Small intestine (tissue), 7 donors: ENCODE measurements at regions not wholly inside any gene's neighbourhood (a gene's known extent, or its start where the extent isn't known, plus 50 kb on each side); places are given as distances from the start of the nearest gene placed in this dataset.

Source experiments
- DNase-seq, 2 donors: peaks; one replicate each; pipeline versions ENCODE4 v3.0.0 to v3.0.0-alpha.2; 2013
- FAIRE-seq: peaks from 2 replicates; lab custom pipeline; 2012; peaks lifted over from hg19 to GRCh38; lab: Jason Lieb, UNC
- H3K27ac ChIP-seq, 3 donors: one replicate each; pipeline ENCODE4 v1.5.1; 2013; ENCODE audit warnings: low read length in 2 of 3, mild to moderate bottlenecking in 2 of 3, control low read depth in 1 of 3, inconsistent platforms in 1 of 3, low read depth in 1 of 3, moderate library complexity in 1 of 3
- H3K27me3 ChIP-seq, 3 donors: one replicate each; pipeline ENCODE4 v1.6.1; 2013; ENCODE audit warnings: low read length in 3 of 3, inconsistent platforms in 1 of 3; ENCODE audit not compliant: control insufficient read depth in 3 of 3, insufficient read depth in 3 of 3
- H3K36me3 ChIP-seq, 3 donors: one replicate each; pipeline ENCODE4 v1.6.1; 2013; ENCODE audit warnings: low read length in 3 of 3, inconsistent platforms in 1 of 3, low read depth in 1 of 3, mild to moderate bottlenecking in 1 of 3, moderate library complexity in 1 of 3; ENCODE audit not compliant: control insufficient read depth in 3 of 3, insufficient read depth in 2 of 3
- H3K4me1 ChIP-seq, 3 donors: one replicate each; pipeline ENCODE4 v1.6.1; 2013; ENCODE audit warnings: low read length in 2 of 3, inconsistent platforms in 1 of 3, low read depth in 1 of 3, mild to moderate bottlenecking in 1 of 3, moderate library complexity in 1 of 3; ENCODE audit not compliant: control insufficient read depth in 3 of 3, insufficient read depth in 2 of 3
- H3K4me3 ChIP-seq, 3 donors: one replicate each; pipeline ENCODE4 v1.5.1; 2013; ENCODE audit warnings: low read length in 3 of 3, control low read depth in 1 of 3, inconsistent platforms in 1 of 3, low read depth in 1 of 3, mild to moderate bottlenecking in 1 of 3, moderate library complexity in 1 of 3
- H3K9me3 ChIP-seq, 2 donors: one replicate each; pipeline ENCODE4 v1.6.1; 2013; ENCODE audit warnings: low read depth in 1 of 2, low read length in 1 of 2; ENCODE audit not compliant: control insufficient read depth in 2 of 2, insufficient read depth in 1 of 2
- WGBS, 3 donors: extraction: QIAGEN DNeasy Blood & Tissue Kit; methylation state at CpG; one replicate each; pipeline ENCODE4 v1.1.7; 2013; 5-methylcytosine and 5-hydroxymethylcytosine counted together
- donor health status: healthy with polysubstance abuse.
- donor health status: control.
- donor health status: control.
- donor health status: Bipolar disorder and iron deficiency.
- donor health status: healthy.

GRCh38 chr11:114848027-114848426 is 169.7 kb downstream of the NXPE2 start:
- no peaks in the 10 kb centered on the region for H3K4me1 ChIP-seq
- DNase-seq (no peak), FAIRE-seq (no peak)
- peaks cover 0 to 4% (median 0%) of the 10 kb centered on the region in 3 donors for H3K27me3 ChIP-seq
- WGBS, 3 donors: 28 to 40% (median 38%) methylated on average over 6 of the region's 6 CpGs
- H3K27ac ChIP-seq: no peak overlapping the region
- no peak overlapping the region for H3K4me3 ChIP-seq
- H3K9me3 ChIP-seq: no peaks in the 10 kb centered on the region
- H3K36me3 ChIP-seq: no peaks in the 10 kb centered on the region

DNA sequence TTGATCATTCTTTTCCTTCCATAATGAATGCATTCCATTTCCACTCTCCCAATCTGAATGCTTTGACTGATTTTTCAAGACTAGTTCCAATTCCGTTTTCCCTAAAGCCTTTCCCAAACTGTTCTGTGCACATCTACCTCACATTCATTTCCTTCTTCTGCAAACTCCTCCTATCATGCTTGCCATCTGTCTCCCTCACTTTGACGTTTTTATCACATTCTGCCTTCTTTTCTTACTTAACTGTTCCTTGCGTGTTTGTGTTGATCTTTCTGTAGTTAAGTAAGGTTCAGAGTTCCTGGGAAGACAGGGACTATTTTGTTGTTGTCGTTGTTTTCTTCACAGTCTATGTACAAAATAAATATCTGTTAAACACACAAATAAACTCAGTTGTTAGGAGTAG is 179.0 kb downstream of the NXPE2 start:
- Histone ChIP-seq H3K9me3 (no peaks in the 10 kb centered on the region), H3K36me3 (no peaks in the 10 kb centered on the region), H3K27me3 (no peaks in the 10 kb centered on the region), H3K27ac (no peak overlapping the region), H3K4me1 (no peaks in the 10 kb centered on the region), H3K4me3 (no peak overlapping the region)
- DNase-seq (no peak), FAIRE-seq (no peak)
- WGBS, 3 donors: 32 to 47% (median 45%) methylated on average over 4 of the region's 4 CpGs

GRCh38 chr11:114864896-114865295 is 186.6 kb downstream of the NXPE2 start:
- Histone ChIP-seq H3K9me3 (no peaks in the 10 kb centered on the region), H3K36me3 (no peaks in the 10 kb centered on the region), H3K27me3 (no peaks in the 10 kb centered on the region), H3K4me3 (no peak overlapping the region), H3K27ac (no peak overlapping the region), H3K4me1 (no peaks in the 10 kb centered on the region)
- WGBS, 3 donors: 54 to 65% (median 61%) methylated on average over 2 of the region's 2 CpGs
- DNase-seq (no peak), FAIRE-seq (no peak)

- no peaks in the 10 kb centered on the region for H3K36me3 ChIP-seq
- no peak overlapping the region for H3K4me3 ChIP-seq
- no peaks in the 10 kb centered on the region for H3K27me3 ChIP-seq
- no peaks in the 10 kb centered on the region for H3K4me1 ChIP-seq
- DNase-seq (no peak), FAIRE-seq (no peak)
- 60 to 73% (median 73%) methylated on average over 6 of the region's 6 CpGs for WGBS, 3 donors
- H3K9me3 ChIP-seq: no peaks in the 10 kb centered on the region
- no peak overlapping the region for H3K27ac ChIP-seq
Observed at GRCh38 chr11:114876234-114876633, 197.9 kb downstream of the NXPE2 start.

DNA sequence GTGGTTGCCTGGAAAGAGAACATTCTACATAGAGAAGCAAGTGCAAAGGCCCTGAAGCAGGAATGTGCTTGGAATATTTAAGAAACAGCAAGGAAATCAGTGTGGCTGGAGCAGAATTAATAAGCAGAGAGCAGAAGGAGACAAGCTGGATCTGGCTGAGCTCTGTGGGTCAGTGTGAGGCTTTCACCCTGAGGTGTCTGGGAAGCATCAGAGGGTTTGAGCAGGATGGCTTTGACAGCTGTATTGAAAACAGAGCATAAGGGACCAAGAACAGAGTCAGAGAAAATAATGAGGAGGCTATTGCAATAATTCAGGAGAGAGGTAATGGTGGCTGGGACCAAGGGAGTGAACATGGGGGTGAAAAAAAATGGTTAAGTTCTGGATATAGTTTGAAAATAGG is 199.6 kb downstream of the NXPE2 start:
- Histone ChIP-seq H3K9me3 (no peaks in the 10 kb centered on the region), H3K27me3 (no peaks in the 10 kb centered on the region), H3K4me1 (no peaks in the 10 kb centered on the region), H3K27ac (no peak overlapping the region), H3K4me3 (no peak overlapping the region), H3K36me3 (no peaks in the 10 kb centered on the region)
- no peak for FAIRE-seq
- DNase-seq: no peak

DNA sequence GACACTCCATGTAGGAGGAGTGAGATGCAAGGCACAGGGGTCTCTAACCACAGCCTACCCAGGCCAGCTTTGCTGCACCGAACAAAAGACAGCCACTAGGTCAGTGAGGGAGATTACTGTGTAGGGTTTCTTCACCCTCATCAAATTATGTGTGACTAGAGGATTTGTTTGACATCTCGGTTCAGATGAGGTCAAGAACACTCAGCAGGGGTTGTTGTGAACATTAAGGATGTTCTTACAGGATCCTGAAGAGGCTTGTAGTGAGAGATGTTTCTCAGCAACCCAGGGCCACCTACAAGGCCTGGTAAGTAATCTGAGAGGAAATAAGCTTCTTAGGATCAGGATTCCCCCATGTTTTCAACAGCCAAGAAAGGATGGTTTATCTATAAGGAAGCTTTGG is 202.1 kb downstream of the NXPE2 start:
- WGBS, 3 donors: 37 to 65% (median 55%) methylated on average over 2 of the region's 2 CpGs
- H3K4me1 ChIP-seq: no peaks in the 10 kb centered on the region
- H3K27ac ChIP-seq: no peak overlapping the region
- H3K4me3 ChIP-seq: no peak overlapping the region
- DNase-seq (no peak), FAIRE-seq (no peak)
- H3K27me3 ChIP-seq: no peaks in the 10 kb centered on the region
- H3K36me3 ChIP-seq: no peaks in the 10 kb centered on the region
- no peaks in the 10 kb centered on the region for H3K9me3 ChIP-seq

- Histone ChIP-seq H3K27ac (no peak overlapping the region), H3K36me3 (no peaks in the 10 kb centered on the region), H3K9me3 (no peaks in the 10 kb centered on the region), H3K4me1 (no peaks in the 10 kb centered on the region), H3K4me3 (no peak overlapping the region), H3K27me3 (no peaks in the 10 kb centered on the region)
- no peak for FAIRE-seq
- no peak for DNase-seq
- WGBS, 3 donors: 76 to 81% (median 79%) methylated on average over 3 of the region's 3 CpGs
Observed at GRCh38 chr11:114883472-114883871, 205.1 kb downstream of the NXPE2 start.

GRCh38 chr11:114886644-114887265 is 208.4 kb downstream of the NXPE2 start:
- 62 to 81% (median 74%) methylated on average over 4 of the region's 4 CpGs for WGBS, 3 donors
- no peaks in the 10 kb centered on the region for H3K36me3 ChIP-seq
- FAIRE-seq (no peak), DNase-seq (no peak)
- peaks cover 0 to 2% (median 0%) of the 10 kb centered on the region in 3 donors for H3K27me3 ChIP-seq
- H3K27ac ChIP-seq: no peak overlapping the region
- peaks cover 0 to 11% (median 0%) of the 10 kb centered on the region in 3 donors for H3K4me1 ChIP-seq
- no peak overlapping the region for H3K4me3 ChIP-seq
- no peaks in the 10 kb centered on the region for H3K9me3 ChIP-seq

DNA sequence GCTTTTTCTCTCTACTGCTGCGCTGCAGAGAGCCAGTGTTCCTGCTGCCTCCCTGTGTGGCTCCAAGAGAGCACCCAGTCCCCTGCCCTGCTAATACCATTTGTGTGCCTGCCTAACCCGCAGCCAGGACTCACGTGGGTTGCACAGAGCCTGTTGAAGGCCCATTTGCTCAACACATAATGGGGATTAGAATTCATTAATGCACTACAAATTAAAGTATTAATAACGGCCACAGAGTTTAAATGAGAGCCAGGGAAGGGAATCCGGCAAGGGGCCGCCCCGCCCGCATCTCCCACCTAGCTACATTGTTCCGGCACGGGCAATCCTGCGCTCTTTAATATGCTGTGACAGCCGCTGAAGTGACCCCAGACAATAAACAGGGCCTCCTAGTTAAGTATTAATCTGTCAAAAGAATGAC is 211.3 kb downstream of the NXPE2 start:
- Histone ChIP-seq H3K27ac (no peak overlapping the region), H3K27me3 (peaks cover 0 to 2% (median 0%) of the 10 kb centered on the region in 3 donors), H3K9me3 (no peaks in the 10 kb centered on the region), H3K4me1 (peaks cover 0 to 11% (median 0%) of the 10 kb centered on the region in 3 donors), H3K36me3 (no peaks in the 10 kb centered on the region), H3K4me3 (no peak overlapping the region)
- 11 to 37% (median 22%) methylated on average over 12 of the region's 12 CpGs for WGBS, 3 donors
- FAIRE-seq: no peak
- peak in 1 of 2 donors; percentile 42 for DNase-seq
